HT1080 (cell line): ENCODE measurements at regions not wholly inside any gene's neighbourhood (a gene's known extent, or its start where the extent isn't known, plus 50 kb on each side); places are given as distances from the start of the nearest gene placed in this dataset.
"Not testable (repeated sequence)": the region's sequence is repeated elsewhere in the genome, so short reads cannot be mapped to it uniquely, and the experiment has no call there.

Source experiments
- DNase-seq: peaks from one replicate; pipeline ENCODE4 v3.0.0-alpha.2; 2015; ENCODE audit warnings: low read depth

DNA sequence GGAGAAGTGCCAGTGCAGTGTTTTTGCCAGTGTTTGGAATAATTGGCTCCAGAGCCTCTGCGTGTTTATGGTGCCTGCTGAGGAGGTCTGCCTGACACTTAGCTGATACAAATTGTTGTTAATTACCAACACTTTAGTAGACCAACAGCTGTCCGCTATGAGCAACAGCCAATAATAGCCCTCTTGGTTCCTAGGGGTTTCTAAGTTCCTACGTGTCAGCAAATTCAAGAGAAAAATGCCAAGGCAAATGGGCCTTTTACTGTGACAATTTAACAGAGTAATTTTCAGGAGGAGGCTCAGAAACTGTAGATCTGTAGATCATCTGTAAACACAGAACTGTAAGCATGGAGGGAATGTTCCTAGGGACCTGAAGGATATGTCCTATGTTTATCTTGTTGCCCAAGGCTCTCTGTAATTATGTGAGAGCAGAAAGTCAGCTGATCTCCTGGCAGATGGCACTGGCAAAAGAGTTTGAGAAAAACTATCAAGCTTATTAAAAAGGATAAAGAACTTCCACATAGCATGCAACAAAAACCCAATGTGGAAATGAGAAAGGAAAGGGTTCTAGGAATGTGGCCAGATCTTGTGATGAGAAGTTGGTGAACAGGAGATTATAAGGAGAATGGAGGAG, 157.7 kb downstream of the GJA1 start:
- no peak for DNase-seq

DNA sequence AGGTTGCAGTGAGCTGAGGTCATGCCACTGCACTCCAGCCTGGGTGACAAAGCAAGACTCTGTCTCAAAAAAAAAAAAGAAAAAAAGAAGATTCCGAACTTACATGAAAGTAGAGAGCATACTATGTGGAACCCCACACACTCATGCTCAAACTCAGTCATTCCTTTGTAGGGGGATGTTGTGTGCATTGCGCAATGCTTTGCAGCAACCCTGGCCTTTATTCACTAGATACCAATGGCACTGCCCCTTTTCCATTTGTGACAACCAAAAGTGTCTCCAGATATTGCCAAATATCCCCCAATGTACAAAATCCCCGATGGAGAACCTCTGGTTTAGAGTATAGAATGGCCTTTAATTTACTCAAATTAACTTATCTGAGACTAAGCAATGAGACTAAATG, 158.6 kb downstream of the GJA1 start:
- DNase-seq, result no peak

DNA sequence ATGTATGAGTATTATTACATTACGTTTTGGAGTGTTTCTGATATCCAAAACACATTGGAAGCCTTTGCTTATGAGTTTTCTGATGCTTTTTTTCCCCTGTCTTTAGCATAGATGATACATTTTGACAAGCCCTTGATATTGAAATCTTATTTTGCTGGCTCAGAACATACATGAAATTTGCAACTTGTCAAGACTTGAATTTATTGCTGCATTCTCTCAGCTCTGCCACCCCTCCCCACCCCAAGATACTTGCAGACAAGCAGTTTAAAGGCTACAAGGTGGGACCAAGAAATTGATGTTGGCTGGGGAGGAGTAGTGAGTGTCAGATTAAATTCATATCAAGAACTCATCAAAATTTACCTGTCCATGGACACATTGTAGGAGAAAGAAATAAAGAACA, 160.2 kb downstream of the GJA1 start:
- DNase-seq, result no peak

DNA sequence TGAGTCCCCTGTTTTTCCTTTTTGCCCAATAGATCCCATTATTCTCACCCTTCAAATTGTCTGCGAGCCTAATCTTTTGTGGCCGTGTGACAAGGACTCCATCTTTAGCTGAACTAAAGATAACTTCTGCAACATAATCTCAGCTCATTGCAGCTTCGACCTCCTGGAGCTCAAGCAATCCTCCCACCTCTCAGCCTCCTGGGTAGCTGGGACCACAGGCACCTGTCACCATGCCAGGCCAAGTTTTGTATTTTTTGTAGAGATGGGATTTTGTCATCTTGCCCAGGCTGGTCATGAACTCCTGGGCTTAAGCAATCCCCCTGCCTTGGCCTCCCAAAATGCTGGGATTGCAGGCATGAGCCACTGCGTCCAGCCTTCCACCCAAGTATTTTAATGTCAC, 161.0 kb downstream of the GJA1 start:
- no peak for DNase-seq

DNA sequence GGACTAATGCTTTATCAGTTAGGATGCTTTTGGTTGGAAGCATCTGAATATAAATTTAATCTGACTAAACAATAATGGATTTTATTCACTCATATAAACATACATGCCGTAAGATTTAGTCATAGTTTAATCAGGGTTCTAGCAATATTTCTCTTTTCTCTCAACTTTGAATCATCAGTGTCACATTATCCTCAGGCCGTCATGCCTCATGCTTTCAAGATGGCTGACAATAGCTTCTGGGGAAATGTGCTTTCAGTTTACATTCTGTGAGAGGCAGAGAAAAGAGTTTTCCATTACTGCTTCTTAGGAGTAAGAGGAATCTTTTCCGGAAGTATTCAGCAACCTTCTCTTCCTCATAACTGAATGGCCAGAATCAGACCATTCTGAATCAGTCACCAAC, 162.2 kb downstream of the GJA1 start:
- peak; percentile 18 for DNase-seq

DNA sequence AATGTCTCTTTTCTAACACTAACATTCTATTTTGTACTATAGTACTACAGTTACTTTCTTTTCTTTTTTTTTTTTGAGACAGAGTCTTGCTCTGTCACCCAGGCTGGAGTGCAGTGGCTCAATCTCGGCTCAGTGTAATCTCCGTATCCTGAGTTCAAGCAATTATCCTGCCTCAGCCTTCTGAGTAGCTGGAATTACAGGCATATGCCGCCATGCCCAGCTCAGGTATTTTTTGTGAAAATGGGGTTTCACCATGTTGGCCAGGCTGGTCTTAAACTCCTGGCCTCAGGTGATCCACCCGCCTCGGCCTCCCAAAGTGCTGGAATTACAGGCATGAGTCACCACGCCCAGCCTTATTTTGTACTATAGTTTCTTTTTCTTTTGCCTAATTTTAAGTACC, 163.9 kb downstream of the GJA1 start:
- DNase-seq, result not testable (repeated sequence)

DNA sequence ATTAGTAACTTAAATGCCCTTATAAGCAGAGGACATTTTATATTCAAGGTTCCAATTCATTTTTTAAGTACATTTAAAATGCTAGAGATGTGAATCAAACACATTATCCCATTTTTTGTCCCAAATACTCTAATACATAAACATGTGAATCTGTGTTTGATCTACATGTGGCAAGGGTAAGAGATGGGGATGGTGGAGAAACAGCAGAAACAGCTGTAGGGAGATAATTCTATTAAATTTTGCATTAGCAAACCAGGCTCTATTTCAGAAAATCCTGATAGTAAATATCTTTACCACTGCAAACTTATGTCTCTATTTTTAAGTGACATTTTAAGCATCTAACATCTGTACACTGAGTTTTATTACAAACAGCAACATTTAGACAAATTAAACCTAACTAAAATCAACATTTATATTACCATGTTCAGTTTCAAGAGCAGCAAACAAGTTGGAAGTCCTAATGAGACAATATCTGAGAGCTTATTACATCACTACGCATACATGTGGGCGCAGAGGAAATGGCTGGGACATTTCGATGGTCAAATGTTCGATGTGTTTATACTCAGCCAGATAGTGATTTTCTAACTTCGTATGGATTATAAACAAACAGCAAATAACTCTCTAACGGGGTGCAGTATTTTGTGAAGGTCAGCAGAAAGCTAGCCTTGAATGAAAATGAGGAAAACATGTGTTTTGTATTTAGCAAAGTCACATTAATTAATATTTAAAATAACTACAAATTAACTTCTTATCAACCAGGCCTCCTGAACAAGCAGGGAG, 165.1 kb downstream of the GJA1 start:
- DNase-seq, result no peak

DNA sequence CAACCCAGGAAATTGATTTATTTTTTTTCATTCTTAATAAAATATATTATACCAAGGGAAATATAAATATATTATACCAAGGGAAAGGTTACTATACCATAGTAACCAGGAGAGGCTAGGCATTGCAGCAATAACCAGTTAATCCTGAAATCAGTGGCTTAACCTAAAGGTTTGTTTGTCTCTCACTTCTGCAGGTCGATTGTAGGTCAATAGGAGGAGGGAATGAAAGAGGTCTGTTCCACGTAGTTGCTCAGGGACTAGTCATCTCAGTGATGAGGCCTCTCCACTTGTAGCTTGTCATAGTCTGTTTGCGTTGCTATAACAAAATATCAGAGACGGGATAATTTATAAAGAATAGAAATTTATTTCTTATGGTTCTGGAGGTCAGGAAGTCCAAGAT, 168.0 kb downstream of the GJA1 start:
- DNase-seq, result no peak

DNA sequence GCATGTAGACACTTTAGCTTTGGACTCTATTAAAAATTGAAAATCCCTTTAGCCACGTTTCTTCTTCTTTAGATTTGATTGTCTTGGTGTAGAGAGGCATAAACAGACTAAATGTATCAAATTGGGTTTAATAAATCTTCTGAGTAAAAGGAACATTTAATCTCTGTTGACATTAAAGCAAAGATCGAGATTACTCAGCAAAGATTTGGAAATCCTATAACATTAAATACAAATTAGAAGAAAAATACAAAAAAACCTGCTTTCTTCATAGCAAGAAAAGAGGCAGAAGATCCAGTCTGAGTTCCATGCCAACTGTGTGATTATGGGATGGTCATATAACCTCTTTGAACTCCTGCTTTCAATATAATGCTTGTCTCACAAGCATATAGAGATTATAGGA, 172.3 kb downstream of the GJA1 start:
- no peak for DNase-seq

DNA sequence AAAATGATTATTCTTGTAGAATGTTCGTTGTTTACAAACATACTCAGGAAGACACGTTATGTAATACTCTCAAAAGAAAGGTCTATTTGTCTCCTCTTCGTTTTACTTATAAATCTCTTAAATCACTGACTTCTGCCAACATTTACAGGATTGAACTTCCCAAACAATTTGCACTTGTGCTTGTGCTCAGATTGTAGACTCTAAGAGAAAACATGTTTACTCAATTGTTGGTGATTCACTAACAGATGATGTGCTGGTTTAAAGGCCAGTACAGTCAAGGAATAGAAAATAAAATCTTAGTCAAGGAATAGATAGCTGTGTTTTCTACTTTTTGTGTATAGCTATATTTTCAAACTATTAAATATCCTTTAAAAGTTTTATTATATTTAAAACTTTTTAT, 172.8 kb downstream of the GJA1 start:
- DNase-seq, result no peak

DNA sequence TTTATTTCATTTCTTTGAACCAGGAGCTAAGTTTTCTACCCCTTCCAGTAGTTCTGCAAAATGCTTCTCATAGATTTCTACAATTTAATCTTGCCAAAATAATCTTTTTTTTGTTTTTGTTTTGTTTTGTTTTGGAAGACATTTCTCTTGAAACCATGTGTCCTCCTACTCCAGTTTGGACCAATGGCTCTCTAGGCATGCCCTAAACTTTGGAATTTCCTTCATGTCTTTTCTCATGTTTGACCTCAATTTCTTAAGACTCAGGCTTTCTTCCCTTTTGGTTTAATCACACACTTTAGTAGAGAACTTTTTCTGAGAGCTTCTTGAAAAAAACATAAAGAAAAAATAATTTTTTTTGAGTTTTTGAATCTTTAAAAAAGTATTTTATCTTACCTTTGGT, 173.8 kb downstream of the GJA1 start:
- DNase-seq, result no peak

DNA sequence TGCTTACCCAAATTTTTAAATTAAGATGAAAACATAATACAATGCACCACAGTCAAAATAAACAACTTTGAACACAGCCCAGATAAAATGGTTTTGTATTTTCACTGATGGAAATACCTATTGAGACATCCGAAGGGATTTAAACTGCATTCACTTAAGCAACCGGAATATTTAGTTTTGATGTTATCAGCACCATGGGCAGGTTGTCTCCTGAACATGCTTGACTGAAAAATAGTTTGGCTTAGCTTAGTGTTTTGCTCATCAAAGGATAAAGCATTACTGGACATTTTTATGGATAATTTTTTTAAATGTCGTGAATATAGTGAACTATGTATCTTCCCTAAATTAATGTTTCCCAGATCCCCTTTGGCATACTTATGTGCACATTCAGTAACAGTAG, 177.5 kb downstream of the GJA1 start:
- no peak for DNase-seq

DNA sequence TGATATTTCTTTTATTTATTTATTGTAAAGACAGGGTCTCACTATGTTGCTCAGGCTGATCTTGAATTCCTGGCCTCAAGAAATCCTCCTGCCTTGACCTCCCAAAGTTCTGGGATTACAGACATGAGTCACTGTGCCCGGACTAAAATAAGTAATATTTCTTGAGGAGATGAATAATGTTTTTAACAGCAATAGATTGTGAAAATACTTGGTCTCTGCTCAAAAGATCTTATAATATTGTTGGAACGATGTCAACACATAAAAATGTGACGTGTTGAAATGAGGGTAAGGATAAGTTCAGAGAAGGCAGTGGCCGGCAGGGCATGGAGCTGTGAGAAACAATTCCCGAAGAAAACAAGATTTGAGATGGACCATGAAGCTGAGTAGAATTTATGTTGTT, 178.7 kb downstream of the GJA1 start:
- no peak for DNase-seq

DNA sequence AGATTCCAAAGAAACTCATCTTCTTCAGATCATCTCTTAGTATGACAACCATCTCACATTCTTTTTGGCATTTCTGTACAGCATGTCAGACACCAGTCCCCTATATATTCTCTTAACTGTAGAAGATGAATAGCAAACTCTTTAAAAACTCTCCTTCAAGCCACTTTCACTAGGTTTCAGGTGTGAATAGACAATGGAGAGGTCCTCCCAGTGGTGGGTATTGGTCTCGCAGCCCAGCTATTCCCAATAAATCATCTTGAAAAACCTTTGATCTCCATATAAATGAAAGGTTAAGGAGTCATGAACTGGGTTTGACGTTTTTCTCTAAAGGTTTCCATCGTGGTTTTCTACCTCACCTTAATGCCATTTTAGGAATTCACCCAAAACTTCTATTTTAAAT, 180.0 kb downstream of the GJA1 start:
- DNase-seq, result no peak

DNA sequence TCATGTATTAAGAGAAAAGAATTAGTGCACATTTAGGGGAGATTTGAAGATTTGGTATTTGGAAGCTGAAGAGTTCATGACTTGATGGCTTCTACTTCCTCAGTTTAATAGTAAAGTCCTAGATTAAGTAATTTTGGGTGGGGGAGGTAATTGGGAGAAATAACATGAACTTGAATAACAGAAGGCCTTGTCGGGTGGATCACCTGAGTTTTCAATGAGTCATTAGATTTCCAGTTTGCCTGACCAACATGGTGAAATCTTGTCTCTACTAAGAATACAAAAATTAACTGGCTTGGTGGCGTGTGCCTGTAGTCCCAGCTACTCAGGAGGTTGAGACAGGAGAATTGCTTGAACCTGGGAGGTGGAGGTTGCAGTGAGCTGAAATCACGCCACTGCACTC, 181.0 kb downstream of the GJA1 start:
- no peak for DNase-seq

DNA sequence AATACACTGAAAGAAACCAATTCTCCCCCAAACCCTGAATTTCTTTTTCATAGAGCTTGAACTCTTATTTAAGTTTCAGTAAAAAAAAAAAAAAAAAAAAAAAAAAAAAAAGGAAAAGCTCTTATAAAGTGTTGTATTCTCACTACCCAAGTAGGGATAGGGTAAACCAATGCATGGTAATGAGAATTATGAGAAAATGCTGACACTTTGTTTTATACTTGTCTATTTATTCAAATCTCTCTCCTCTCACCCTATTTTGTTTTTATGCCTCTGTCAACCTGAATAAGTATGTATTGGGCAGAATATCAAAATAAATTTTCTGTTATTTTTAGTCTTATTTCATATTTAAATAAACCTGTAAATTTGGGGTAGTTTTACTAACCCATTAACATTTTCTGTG, 181.9 kb downstream of the GJA1 start:
- DNase-seq, result no peak

DNA sequence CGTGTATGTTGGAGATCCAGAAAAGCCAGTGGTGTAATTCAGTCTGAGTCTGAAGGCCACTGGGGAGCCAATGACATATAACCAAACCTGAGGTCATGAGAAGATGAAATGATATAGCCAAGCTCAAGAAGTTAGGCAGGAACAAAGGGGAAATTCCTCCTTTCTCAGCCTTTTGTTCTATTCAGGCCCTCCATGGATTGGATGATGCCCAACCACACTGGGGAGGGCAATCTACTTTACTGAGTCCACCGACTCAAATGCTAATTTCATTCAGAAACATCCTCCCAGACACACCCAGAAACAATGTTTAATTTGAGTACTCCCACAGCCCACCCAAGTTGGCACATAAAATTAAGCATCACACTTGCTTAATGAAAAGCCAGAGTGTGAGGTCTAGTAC, 183.6 kb downstream of the GJA1 start:
- DNase-seq, result no peak

DNA sequence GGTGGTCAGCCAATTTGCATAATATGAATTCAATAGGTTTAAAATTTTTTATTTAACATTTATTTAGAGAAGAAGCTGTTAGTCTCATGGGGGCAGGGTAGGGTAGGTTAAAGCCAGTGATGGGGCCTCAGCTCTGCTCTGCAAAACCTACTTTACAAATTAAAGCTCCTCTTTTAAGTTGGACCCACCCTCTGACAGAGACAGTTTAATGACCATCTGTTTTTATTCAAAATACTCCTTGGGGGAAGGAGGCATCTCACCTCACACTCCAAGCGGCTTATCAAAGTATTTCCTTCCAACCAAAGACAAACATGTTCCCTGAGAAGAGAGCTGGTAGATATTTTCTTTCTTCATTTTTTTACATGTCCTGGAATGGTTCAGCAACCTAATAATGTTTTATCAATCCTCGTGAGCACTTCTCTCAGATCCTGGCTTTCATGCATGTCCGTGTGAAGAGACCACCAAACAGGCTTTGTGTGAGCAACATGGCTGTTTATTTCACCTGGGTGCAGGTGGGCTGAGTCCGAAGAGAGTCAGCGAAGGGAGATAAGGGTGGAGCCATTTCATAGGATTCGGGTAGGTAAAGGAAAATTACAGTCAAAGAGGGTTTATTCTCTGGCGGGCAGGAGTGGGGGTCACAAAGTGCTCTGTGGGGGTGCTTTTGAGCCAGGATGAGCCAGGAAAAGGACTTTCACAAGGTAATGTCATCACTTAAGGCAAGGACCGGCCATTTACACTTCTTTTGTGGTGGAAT, 184.7 kb downstream of the GJA1 start:
- no peak for DNase-seq

DNA sequence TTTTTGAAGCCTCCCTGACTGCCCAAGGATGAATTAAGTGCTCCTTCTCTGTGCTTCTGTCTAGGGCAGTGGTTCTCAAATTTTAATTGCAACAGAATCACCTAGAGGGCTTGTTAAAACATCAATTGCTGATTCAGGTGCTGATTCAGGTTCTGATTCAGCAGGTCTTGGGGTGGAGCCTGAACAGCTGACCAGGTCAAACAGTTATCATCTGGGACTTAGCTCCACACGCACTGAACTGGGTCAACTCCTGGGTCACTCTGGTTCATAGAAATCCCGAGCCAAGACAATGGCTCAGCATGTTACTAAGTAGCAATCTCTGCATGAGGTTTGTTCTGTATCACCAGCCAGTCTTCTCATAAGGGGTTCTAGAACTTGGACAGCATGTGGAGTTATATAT, 192.3 kb downstream of the GJA1 start:
- DNase-seq, result no peak

DNA sequence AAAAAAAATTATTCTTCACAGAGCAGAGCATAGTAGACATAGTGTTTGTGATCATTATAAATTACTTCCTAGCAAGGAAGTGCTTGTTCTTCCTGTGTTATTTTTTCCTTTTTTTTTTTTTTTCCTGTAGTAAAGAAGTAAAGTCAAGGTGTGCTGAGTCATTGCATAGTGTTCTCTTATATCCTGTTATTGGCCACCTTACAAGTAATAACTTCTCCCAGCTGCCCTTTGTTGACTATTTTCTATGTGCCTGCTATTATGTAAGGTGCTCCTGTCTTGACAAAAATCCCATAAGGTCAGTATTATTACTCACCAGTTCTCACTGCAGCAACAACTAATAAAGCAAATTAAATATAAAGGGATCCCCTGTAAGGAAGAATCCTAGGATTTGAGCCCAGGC, 195.3 kb downstream of the GJA1 start:
- peak; percentile 53 for DNase-seq

DNA sequence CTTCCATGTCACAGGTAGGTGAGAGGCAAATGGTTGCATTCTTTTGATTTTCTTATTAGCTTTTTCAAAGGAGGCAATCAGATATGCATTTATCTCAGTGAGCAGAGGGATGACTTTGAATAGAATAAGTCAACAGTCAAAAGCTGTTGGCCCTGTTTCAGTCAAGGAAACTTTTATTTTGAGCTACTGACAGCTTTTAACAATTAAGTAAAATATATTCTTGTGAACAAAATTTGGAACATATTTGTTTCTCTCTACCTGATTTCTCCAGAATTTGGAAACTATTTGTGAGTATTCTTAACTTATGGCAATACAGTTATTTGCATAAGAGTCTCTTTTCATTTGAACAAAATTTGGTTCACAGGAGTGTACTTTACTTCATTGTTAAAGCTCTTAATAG, 196.3 kb downstream of the GJA1 start:
- not testable (repeated sequence) for DNase-seq

DNA sequence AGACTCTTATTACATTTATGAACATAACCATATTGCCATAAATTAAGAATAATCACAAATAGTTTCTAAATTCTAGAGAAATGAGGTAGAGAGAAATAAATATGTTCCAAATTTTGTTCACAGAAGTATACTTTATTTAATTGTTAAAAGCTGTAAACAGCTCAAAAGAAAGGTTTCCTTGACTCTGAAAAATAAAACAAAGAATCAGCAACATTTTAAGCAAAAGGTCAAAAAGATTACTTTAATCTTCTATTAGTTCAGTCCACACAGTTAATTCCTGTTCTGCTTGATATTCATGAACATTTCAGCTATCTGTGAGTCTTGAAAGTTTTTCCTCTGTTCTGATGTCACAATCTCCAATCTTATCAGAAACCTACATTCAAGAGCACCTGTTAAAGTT, 197.9 kb downstream of the GJA1 start:
- DNase-seq, result no peak

DNA sequence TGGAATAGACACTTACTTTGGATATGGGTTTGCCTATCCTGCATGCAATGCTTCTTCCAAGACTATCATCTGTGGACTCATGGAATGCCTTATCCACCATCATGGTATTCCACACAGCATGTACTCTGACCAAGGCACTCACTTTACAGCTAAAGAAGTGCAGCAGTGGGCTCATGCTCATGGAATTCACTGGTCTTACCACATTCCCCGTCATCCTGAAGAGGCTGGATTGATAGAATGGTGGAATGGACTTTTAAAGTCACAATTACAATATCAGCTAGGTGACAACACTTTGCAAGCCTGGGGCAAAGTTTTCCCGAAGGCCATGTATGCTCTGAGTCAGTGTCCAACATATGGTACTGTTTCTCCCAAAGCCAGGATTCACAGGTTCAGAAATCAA, 199.1 kb downstream of the GJA1 start:
- DNase-seq, result not testable (repeated sequence)
